Renal pelvis (tissue), 1 donor: ENCODE measurements at regions not wholly inside any gene's neighbourhood (a gene's known extent, or its start where the extent isn't known, plus 50 kb on each side); places are given as distances from the start of the nearest gene placed in this dataset.

ENCODE experiments used
- DNase-seq: peaks from one replicate; pipeline ENCODE4 v3.0.0-alpha.2; 2013

DNA sequence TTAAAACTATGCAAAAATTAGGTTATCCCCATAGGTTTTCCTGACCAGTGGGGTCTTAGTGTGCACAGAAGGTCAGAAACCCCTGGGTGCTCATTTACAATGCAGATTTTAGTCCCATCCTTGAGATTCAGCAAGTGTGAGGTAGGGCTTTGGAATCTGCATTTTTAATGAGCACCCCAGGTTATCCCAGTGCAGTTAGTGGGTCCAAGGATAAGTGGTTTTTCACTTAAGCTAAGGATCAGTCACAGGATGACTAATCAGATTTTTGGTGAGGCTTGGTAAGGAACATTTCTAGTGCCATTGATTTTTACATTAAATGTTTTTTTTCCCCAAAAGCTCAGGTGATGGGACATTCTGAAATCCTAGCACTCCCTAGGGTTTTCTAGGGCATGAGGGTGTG lies 50.7 kb upstream of the MGAT5 start:
- DNase-seq: no peak
